ENCODE measurements at regions not wholly inside any gene's neighbourhood (a gene's known extent, or its start where the extent isn't known, plus 50 kb on each side); places are given as distances from the start of the nearest gene placed in this dataset.

GRCh38 chr6:130682066-130682465, 145.1 kb upstream of the SMLR1 start (continued):
- TF ChIP-seq, protein P1, sequence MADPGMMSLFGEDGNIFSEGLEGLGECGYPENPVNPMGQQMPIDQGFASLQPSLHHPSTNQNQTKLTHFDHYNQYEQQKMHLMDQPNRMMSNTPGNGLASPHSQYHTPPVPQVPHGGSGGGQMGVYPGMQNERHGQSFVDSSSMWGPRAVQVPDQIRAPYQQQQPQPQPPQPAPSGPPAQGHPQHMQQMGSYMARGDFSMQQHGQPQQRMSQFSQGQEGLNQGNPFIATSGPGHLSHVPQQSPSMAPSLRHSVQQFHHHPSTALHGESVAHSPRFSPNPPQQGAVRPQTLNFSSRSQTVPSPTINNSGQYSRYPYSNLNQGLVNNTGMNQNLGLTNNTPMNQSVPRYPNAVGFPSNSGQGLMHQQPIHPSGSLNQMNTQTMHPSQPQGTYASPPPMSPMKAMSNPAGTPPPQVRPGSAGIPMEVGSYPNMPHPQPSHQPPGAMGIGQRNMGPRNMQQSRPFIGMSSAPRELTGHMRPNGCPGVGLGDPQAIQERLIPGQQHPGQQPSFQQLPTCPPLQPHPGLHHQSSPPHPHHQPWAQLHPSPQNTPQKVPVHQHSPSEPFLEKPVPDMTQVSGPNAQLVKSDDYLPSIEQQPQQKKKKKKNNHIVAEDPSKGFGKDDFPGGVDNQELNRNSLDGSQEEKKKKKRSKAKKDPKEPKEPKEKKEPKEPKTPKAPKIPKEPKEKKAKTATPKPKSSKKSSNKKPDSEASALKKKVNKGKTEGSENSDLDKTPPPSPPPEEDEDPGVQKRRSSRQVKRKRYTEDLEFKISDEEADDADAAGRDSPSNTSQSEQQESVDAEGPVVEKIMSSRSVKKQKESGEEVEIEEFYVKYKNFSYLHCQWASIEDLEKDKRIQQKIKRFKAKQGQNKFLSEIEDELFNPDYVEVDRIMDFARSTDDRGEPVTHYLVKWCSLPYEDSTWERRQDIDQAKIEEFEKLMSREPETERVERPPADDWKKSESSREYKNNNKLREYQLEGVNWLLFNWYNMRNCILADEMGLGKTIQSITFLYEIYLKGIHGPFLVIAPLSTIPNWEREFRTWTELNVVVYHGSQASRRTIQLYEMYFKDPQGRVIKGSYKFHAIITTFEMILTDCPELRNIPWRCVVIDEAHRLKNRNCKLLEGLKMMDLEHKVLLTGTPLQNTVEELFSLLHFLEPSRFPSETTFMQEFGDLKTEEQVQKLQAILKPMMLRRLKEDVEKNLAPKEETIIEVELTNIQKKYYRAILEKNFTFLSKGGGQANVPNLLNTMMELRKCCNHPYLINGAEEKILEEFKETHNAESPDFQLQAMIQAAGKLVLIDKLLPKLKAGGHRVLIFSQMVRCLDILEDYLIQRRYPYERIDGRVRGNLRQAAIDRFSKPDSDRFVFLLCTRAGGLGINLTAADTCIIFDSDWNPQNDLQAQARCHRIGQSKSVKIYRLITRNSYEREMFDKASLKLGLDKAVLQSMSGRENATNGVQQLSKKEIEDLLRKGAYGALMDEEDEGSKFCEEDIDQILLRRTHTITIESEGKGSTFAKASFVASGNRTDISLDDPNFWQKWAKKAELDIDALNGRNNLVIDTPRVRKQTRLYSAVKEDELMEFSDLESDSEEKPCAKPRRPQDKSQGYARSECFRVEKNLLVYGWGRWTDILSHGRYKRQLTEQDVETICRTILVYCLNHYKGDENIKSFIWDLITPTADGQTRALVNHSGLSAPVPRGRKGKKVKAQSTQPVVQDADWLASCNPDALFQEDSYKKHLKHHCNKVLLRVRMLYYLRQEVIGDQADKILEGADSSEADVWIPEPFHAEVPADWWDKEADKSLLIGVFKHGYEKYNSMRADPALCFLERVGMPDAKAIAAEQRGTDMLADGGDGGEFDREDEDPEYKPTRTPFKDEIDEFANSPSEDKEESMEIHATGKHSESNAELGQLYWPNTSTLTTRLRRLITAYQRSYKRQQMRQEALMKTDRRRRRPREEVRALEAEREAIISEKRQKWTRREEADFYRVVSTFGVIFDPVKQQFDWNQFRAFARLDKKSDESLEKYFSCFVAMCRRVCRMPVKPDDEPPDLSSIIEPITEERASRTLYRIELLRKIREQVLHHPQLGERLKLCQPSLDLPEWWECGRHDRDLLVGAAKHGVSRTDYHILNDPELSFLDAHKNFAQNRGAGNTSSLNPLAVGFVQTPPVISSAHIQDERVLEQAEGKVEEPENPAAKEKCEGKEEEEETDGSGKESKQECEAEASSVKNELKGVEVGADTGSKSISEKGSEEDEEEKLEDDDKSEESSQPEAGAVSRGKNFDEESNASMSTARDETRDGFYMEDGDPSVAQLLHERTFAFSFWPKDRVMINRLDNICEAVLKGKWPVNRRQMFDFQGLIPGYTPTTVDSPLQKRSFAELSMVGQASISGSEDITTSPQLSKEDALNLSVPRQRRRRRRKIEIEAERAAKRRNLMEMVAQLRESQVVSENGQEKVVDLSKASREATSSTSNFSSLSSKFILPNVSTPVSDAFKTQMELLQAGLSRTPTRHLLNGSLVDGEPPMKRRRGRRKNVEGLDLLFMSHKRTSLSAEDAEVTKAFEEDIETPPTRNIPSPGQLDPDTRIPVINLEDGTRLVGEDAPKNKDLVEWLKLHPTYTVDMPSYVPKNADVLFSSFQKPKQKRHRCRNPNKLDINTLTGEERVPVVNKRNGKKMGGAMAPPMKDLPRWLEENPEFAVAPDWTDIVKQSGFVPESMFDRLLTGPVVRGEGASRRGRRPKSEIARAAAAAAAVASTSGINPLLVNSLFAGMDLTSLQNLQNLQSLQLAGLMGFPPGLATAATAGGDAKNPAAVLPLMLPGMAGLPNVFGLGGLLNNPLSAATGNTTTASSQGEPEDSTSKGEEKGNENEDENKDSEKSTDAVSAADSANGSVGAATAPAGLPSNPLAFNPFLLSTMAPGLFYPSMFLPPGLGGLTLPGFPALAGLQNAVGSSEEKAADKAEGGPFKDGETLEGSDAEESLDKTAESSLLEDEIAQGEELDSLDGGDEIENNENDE (IDR thresholded peaks at IDR 0.05; ENCODE audit: low read depth, low read length): no peak
- TF ChIP-seq, protein P2, sequence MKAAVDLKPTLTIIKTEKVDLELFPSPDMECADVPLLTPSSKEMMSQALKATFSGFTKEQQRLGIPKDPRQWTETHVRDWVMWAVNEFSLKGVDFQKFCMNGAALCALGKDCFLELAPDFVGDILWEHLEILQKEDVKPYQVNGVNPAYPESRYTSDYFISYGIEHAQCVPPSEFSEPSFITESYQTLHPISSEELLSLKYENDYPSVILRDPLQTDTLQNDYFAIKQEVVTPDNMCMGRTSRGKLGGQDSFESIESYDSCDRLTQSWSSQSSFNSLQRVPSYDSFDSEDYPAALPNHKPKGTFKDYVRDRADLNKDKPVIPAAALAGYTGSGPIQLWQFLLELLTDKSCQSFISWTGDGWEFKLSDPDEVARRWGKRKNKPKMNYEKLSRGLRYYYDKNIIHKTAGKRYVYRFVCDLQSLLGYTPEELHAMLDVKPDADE (conservative IDR thresholded peaks at IDR 0.05; ENCODE audit: control insufficient read depth, low read depth, low read length): no peak
- TF ChIP-seq NFRKB (IDR thresholded peaks at IDR 0.05; ENCODE audit: low read depth): no peak
- TF ChIP-seq ZBTB11 (CRISPR knock-in tag; IDR thresholded peaks at IDR 0.05): no peak
- TF ChIP-seq MTA2 (IDR thresholded peaks at IDR 0.05; ENCODE audit: low read depth): no peak
- TF ChIP-seq, protein P3, sequence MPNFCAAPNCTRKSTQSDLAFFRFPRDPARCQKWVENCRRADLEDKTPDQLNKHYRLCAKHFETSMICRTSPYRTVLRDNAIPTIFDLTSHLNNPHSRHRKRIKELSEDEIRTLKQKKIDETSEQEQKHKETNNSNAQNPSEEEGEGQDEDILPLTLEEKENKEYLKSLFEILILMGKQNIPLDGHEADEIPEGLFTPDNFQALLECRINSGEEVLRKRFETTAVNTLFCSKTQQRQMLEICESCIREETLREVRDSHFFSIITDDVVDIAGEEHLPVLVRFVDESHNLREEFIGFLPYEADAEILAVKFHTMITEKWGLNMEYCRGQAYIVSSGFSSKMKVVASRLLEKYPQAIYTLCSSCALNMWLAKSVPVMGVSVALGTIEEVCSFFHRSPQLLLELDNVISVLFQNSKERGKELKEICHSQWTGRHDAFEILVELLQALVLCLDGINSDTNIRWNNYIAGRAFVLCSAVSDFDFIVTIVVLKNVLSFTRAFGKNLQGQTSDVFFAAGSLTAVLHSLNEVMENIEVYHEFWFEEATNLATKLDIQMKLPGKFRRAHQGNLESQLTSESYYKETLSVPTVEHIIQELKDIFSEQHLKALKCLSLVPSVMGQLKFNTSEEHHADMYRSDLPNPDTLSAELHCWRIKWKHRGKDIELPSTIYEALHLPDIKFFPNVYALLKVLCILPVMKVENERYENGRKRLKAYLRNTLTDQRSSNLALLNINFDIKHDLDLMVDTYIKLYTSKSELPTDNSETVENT (CRISPR knock-in tag; IDR thresholded peaks at IDR 0.05): no peak
